ENCODE measurements at regions not wholly inside any gene's neighbourhood (a gene's known extent, or its start where the extent isn't known, plus 50 kb on each side); places are given as distances from the start of the nearest gene placed in this dataset.

DNA sequence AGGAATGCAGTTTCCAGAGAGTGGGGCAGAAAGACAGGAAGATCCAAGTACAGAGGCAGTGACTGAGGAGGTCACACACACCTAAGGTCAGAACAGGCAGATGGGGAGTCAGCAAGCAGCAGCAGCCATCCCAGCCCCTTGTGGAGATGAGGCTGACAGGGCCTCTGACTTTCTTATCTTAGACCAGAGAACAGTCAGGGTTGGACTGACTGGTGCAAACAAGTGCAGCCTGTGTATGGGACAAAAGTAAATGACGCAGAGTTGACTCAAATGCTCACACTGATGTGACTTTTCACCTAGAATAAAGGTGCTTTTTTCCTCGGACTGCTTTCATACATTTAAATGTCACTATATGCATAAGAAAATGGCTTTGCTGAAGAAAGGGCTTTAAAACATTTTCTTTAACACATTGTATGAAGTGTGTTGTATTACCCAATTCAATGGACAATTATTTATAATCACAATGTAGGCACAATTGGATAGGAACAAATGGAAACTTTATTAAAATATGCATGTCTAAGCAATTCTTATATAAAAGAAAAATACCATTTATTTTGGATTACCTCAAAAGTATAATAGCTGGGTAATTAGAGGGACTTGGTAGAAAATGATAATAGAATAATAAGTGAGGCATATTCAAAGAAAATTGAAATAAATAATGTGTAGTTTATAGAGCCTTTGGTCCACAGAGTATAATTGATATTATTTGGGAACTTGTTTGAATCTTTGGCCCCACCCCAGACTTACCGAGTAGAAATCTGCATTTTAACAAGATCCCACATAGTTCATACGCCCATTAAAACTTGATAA lies 1321.5 kb upstream of the CELF4 start:
- Histone ChIP-seq H3K27me3 (no peaks in the 10 kb centered on the region), H3K4me3 (no peak overlapping the region), H3K9me3 (ENCODE audit: low read depth) (no peaks in the 10 kb centered on the region), H3K27ac (no peak overlapping the region), H3K4me1 (ENCODE audit: low read depth) (no peaks in the 10 kb centered on the region), H3K36me3 (no peaks in the 10 kb centered on the region)
- DNase-seq (ENCODE audit: low read depth in 1 of 2, low spot score in 1 of 2): peak in 1 of 2 donors; percentile 15
- TF ChIP-seq, protein P1, sequence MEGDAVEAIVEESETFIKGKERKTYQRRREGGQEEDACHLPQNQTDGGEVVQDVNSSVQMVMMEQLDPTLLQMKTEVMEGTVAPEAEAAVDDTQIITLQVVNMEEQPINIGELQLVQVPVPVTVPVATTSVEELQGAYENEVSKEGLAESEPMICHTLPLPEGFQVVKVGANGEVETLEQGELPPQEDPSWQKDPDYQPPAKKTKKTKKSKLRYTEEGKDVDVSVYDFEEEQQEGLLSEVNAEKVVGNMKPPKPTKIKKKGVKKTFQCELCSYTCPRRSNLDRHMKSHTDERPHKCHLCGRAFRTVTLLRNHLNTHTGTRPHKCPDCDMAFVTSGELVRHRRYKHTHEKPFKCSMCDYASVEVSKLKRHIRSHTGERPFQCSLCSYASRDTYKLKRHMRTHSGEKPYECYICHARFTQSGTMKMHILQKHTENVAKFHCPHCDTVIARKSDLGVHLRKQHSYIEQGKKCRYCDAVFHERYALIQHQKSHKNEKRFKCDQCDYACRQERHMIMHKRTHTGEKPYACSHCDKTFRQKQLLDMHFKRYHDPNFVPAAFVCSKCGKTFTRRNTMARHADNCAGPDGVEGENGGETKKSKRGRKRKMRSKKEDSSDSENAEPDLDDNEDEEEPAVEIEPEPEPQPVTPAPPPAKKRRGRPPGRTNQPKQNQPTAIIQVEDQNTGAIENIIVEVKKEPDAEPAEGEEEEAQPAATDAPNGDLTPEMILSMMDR (IDR thresholded peaks at IDR 0.05; ENCODE audit: low read depth, low read length): no peak

DNA sequence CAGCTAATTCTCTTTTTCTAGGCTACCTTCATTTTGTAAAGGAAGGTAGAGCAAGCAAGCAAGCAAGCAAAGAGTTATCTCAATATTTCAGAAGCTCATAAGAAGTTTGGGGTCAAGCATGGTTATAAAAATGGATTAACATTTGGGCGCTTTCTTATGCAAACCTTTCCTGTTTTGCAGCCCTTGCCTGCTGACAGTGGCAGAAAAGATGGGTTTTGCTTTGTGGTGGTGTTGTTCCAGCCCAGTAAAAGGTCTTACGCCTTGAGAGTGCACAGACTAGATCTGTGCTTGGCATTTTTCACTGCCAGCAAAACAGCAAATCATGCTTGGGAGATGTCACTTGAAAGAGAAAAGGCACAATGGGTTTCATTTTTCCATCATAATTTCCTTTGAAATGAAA lies 1320.6 kb upstream of the CELF4 start:
- Histone ChIP-seq H3K4me3 (no peak overlapping the region), H3K36me3 (no peaks in the 10 kb centered on the region), H3K27ac (no peak overlapping the region), H3K9me3 (ENCODE audit: low read depth) (no peaks in the 10 kb centered on the region), H3K27me3 (no peaks in the 10 kb centered on the region), H3K4me1 (ENCODE audit: low read depth) (no peaks in the 10 kb centered on the region)
- TF ChIP-seq, protein P1 (IDR thresholded peaks at IDR 0.05; ENCODE audit: low read depth, low read length): no peak
- DNase-seq (ENCODE audit: low read depth in 1 of 2, low spot score in 1 of 2): no peak

DNA sequence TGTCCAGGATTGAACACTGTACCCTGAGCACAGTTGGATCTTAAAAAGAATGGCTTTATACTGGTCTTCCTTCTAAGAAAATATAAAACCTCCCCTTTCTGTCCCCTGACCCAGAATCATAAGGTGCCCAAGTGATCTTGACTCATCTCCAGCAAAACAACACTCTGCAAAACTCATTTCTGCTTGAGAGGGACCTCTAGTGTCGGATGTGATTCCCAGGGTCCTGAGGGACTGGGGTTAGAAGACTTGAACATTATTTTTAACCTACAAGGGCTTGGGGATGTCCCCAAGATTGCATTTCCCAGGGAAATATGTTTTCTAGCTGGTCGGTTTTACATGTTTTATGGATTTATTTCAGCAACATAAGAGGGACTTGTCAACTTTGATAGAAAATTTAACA lies 1318.5 kb upstream of the CELF4 start:
- H3K9me3 ChIP-seq (ENCODE audit: low read depth): no peaks in the 10 kb centered on the region
- H3K4me3 ChIP-seq: no peak overlapping the region
- no peak overlapping the region for H3K27ac ChIP-seq
- TF ChIP-seq, protein P1 (IDR thresholded peaks at IDR 0.05; ENCODE audit: low read depth, low read length): no peak
- H3K4me1 ChIP-seq (ENCODE audit: low read depth): no peaks in the 10 kb centered on the region
- no peaks in the 10 kb centered on the region for H3K36me3 ChIP-seq
- DNase-seq (ENCODE audit: low read depth in 1 of 2, low spot score in 1 of 2): peak in 1 of 2 donors; percentile 8
- H3K27me3 ChIP-seq: no peaks in the 10 kb centered on the region

DNA sequence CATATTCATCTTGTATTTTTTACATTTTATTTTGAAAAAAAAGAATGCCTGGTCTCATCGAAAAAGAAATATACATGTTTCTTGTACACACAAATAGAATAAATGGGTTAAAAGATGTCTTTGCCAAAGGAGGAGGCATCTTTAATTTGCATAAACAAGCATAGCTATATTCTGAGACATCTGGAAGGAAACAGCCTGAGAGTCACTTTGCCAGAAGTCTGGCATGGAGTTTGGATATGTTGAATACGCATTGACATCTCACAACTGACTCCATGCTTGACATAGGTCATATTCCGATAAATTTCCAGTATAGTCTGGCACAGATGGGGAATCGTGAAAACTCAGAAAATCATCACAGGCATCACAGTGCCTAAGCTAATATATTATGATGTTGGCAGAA lies 1317.5 kb upstream of the CELF4 start:
- Histone ChIP-seq H3K36me3 (no peaks in the 10 kb centered on the region), H3K9me3 (ENCODE audit: low read depth) (no peaks in the 10 kb centered on the region), H3K27me3 (no peaks in the 10 kb centered on the region), H3K4me1 (ENCODE audit: low read depth) (no peaks in the 10 kb centered on the region), H3K27ac (no peak overlapping the region), H3K4me3 (no peak overlapping the region)
- no peak for DNase-seq (ENCODE audit: low read depth in 1 of 2, low spot score in 1 of 2)
- TF ChIP-seq, protein P1 (IDR thresholded peaks at IDR 0.05; ENCODE audit: low read depth, low read length): no peak

DNA sequence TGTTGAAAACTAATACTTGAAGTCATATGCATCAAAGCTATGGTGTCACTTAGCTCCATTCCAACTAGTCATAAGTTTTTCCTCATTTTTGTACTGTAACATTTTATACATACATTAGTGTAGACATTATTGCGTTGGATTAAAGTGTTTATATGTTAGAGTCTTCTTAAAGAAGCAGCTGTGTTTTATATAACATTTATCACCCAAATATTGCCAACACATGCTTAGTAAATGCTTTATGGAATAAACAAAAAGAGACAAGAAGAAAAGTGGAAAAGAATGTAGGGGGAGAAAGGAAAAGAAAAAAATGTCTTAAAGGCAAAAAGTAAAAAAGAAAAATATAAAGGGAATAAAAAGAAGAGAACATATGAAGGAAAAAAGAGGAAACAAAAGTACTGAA lies 1314.3 kb upstream of the CELF4 start:
- no peaks in the 10 kb centered on the region for H3K4me1 ChIP-seq (ENCODE audit: low read depth)
- TF ChIP-seq, protein P1 (IDR thresholded peaks at IDR 0.05; ENCODE audit: low read depth, low read length): no peak
- DNase-seq (ENCODE audit: low read depth in 1 of 2, low spot score in 1 of 2): no peak
- no peaks in the 10 kb centered on the region for H3K27me3 ChIP-seq
- H3K27ac ChIP-seq: no peak overlapping the region
- no peaks in the 10 kb centered on the region for H3K9me3 ChIP-seq (ENCODE audit: low read depth)
- H3K4me3 ChIP-seq: no peak overlapping the region
- no peaks in the 10 kb centered on the region for H3K36me3 ChIP-seq

Data from cardiac muscle cell (in vitro differentiated cells and primary cell).